GM13977 (cell line): ENCODE measurements at regions not wholly inside any gene's neighbourhood (a gene's known extent, or its start where the extent isn't known, plus 50 kb on each side); places are given as distances from the start of the nearest gene placed in this dataset.
"Not testable (repeated sequence)": the region's sequence is repeated elsewhere in the genome, so short reads cannot be mapped to it uniquely, and the experiment has no call there.

Experiments
- DNase-seq: peaks from one replicate; pipeline ENCODE4 v3.0.0; 2012; ENCODE audit warnings: low spot score
- CTCF ChIP-seq: IDR thresholded peaks from 2 replicates; pipeline ENCODE4 v1.5.1; 2012; ENCODE audit warnings: mild to moderate bottlenecking, control low read depth; ENCODE audit not compliant: insufficient read depth; ENCODE audit errors: extremely low read depth, missing control alignments
- in situ Hi-C: fragments of 300-500 bp; cut with MboI; formaldehyde crosslinking; loops from one replicate; pipeline ENCODE4 v1.12.0; 2022; ENCODE audit warnings: low sequenced_read_pairs, low pct_unique_long_range_greater_than_20kb, mixed read lengths, inconsistent platforms; ENCODE audit not compliant: unreplicated experiment

DNA sequence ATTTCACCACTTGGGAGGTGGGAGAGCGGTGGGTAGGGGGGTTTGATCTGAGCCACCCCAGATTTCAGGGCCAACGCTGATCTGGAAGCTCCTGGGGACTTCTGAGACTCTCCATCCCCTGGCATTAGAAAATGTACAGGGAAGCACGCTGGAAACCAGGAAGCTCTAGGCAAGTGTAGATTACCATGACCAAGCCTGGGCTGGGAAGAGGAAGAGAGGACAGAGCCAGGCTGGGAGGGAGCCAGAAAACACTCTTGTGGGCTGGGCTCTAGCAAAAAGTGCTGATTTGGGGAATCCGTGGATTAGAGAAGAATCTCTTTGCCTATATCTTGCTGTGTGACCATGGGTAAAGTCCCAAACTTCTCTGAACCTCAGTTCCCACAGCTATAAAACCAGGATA, 236.7 kb downstream of the BCL11B start:
- no peak for DNase-seq
- no peak for TF ChIP-seq CTCF
- in situ Hi-C loops: no loop called here

GRCh38 chr14:99035712-99036610, 236.0 kb downstream of the BCL11B start:
- TF ChIP-seq CTCF: no peak
- no peak for DNase-seq
- in situ Hi-C loops: no loop called here

DNA sequence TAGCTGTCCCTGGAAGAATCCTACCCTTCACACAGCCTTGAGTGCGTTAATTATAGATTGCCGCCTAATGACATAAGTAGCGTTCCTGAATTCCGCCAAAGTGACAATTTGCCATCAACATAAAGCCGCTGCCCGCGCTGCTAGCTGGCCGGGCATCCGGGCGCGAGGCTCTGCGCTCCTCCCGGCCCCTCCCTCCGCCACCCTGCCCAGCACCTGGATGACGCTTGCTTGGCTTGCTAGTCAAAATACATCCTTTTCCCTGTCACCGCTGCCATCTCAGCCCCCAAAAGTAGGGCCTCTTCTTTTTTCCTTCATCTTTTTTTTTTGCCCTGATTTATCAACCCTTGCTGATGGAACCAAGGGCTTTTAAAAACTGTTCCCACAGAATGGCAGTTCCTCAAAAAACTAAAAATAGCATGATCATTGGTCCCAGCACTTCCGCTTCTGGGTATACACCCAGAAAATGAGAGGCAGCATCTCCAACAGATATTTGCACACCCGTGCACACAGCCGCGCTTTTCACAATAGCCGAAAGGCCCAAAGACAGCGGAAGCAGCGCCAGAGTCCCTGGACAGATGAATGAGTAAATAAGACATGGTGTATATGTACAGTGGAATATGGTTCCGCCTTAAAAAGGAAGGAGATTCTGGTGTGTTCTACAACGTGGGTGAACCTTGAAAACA, 235.2 kb downstream of the BCL11B start:
- no peak for DNase-seq
- in situ Hi-C loops: no loop called here

DNA sequence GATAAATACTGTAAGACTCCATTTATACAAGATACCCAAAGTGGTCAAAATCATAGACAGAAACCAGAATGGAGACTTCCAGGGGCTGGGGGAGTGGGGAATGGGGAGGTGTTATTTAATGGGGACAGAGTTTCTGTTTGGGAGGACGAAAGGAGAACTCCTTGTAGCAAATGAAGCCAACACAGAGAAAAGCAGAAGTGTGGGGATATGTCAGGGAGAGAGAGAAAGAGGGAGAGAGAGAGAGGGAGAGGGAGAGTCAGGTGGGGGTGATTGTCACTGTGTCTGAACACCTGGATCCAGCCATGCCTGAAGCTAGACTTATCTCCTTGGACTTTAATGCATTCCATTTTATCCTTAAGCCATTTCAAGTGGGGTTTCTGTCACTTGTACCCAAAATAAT, 234.7 kb downstream of the BCL11B start:
- DNase-seq, in situ Hi-C loops: not testable (repeated sequence)

More for the DNA sequence above, 235.2 kb downstream of the BCL11B start:
- TF ChIP-seq CTCF: no peak

DNA sequence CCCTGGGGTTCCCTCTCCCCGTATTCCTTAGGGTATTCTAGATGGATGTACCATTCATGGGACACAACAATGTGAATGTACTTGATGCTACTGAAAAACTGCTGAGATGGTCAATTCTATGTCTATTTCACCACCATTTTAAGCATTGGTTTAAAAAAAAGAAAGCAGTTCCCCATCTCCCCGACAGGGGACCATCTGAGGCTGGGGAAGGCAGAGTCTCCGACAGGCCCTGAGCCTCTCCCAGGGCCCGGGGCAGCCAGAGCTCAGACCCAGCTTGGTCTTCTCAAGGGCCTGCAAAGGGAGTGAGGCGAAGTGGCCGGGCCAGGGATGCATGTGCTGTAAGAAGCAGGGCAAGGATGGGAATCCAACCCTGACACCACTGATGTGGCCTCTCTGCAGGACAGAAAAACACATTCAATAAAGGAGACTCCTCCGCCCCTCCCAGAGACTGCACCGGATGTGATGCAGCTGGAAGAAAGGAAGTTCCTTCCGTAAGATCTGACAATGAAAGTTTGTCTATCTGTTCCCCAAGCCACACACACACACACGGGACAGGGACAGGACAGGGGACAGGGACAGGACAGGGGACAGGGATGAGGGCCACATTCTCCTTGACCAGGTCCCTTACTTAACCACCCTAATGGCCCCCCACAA, 234.1 kb downstream of the BCL11B start:
- DNase-seq: no peak
- in situ Hi-C loops: no loop called here
- TF ChIP-seq CTCF: no peak

- DNase-seq: no peak
- in situ Hi-C loops: no loop called here
- no peak for TF ChIP-seq CTCF
Observed at GRCh38 chr14:99038431-99038820, 233.6 kb downstream of the BCL11B start.
